HepG2 (cell line): ENCODE measurements at regions not wholly inside any gene's neighbourhood (a gene's known extent, or its start where the extent isn't known, plus 50 kb on each side); places are given as distances from the start of the nearest gene placed in this dataset.

ENCODE experiments used
- ATAC-seq: fragments of 200-7000 bp; cut with Tn5 transposase; 3 replicates; pipeline ENCODE4 v1.9.1; 2020; ENCODE audit warnings: mild to moderate bottlenecking, moderate library complexity
- BruUV-seq: library from RNA; stranded (reverse); fragments of 400-500 nt; replicated peaks from 2 replicates; lab custom pipeline; 2021; lab: Mats Ljungman, UMichigan
- CTCF ChIA-PET: fragments of 300-600 bp; formaldehyde crosslinking; extraction: SDS; loops from one replicate; lab custom pipeline; 2021; ENCODE audit warnings: low total read pairs, inconsistent platforms, low intra/inter-chr PET ratio; lab: Yijun Ruan, JAX
- POLR2A ChIA-PET: fragments of 350-600 bp; sonication (Branson Sonifier 250); formaldehyde crosslinking; loops from one replicate; lab custom pipeline; 2020; ENCODE audit warnings: antibody characterized with exemption, inconsistent platforms; lab: Yijun Ruan, JAX
- DNase-seq: peaks from one replicate; pipeline ENCODE4 v3.0.0-alpha.2; 2015; ENCODE audit warnings: low spot score
- FAIRE-seq: peaks from 3 replicates; lab custom pipeline; 2011; peaks lifted over from hg19 to GRCh38; lab: Jason Lieb, UNC
- H2AFZ ChIP-seq: one replicate; pipeline ENCODE4 v1.6.1; 2011; ENCODE audit warnings: low read length, inconsistent platforms
- H3K27ac ChIP-seq: fragments of 300-600 bp; 3 replicates; pipeline ENCODE4 v1.8.0; 2011; ENCODE audit warnings: mixed run types, mild to moderate bottlenecking, mixed read lengths, low read length, inconsistent platforms; ENCODE audit not compliant: insufficient read depth; ENCODE audit errors: extremely low read length
- H3K27me3 ChIP-seq, 2 experiments: fragments of 200-600 bp in 1 of 2; 2 replicates in 1 of 2; 3 replicates in 1 of 2; pipeline versions ENCODE4 v1.6.0 to v1.8.0; 2011; ENCODE audit warnings: low read length in 2 of 2, mild to moderate bottlenecking in 2 of 2, moderate library complexity in 2 of 2, inconsistent platforms in 1 of 2; ENCODE audit not compliant: insufficient read depth in 2 of 2, control insufficient read depth in 1 of 2
- H3K36me3 ChIP-seq, 2 experiments: fragments of 200-600 bp in 1 of 2; replicated peaks in 1 of 2; 2 replicates in 1 of 2; 3 replicates in 1 of 2; pipeline versions ENCODE4 v1.5.1 to v1.8.0; 2011; ENCODE audit warnings: low read length in 2 of 2, inconsistent platforms in 1 of 2; ENCODE audit not compliant: insufficient read depth in 2 of 2, control insufficient read depth in 1 of 2
- H3K4me1 ChIP-seq: 2 replicates; pipeline ENCODE4 v1.5.1; 2012; ENCODE audit warnings: low read length, inconsistent platforms; ENCODE audit not compliant: insufficient read depth
- H3K4me2 ChIP-seq: 2 replicates; pipeline ENCODE4 v1.6.0; 2011; ENCODE audit warnings: low read depth, low read length, inconsistent platforms
- H3K4me3 ChIP-seq, 3 experiments: fragments of 200-600 bp in 1 of 3; sonication (generic), shearing (Covaris generic) in 1 of 3; replicated peaks in 1 of 3; 2 replicates each; pipeline ENCODE4 v1.5.1; 2011 to 2016; ENCODE audit warnings: low read length in 3 of 3, inconsistent platforms in 2 of 3, low read depth in 2 of 3, mild to moderate bottlenecking in 2 of 3, control low read depth in 1 of 3, mixed read lengths in 1 of 3; ENCODE audit not compliant: insufficient read depth in 1 of 3
- H3K79me2 ChIP-seq: one replicate; pipeline ENCODE4 v1.6.1; 2011; ENCODE audit warnings: low read length, inconsistent platforms; ENCODE audit not compliant: insufficient read depth
- H3K9ac ChIP-seq: 2 replicates; pipeline ENCODE4 v1.6.0; 2011; ENCODE audit warnings: mild to moderate bottlenecking, low read depth, low read length, inconsistent platforms; ENCODE audit not compliant: insufficient read depth
- H3K9me3 ChIP-seq: 2 replicates; pipeline ENCODE4 v1.5.1; 2012; ENCODE audit warnings: mild to moderate bottlenecking, low read length
- H4K20me1 ChIP-seq: 2 replicates; pipeline ENCODE4 v1.6.0; 2011; ENCODE audit warnings: inconsistent platforms, mild to moderate bottlenecking, low read length, moderate library complexity; ENCODE audit not compliant: insufficient read depth
- FOXA3 ChIP-seq: IDR thresholded peaks from 2 replicates; pipeline ENCODE4 v1.6.1; 2016; ENCODE audit warnings: missing genetic modification reagents, missing compliant biosample characterization
- HNRNPLL ChIP-seq: fragments of 200-400 bp; formaldehyde crosslinking; IDR thresholded peaks from 2 replicates; pipeline ENCODE4 v1.6.1; 2017; ENCODE audit warnings: mild to moderate bottlenecking, low read depth, low read length; ENCODE audit not compliant: poor library complexity, severe bottlenecking
- KDM5A ChIP-seq: fragments of 200-600 bp; sonication (generic); IDR thresholded peaks from 2 replicates; pipeline ENCODE4 v1.7.0; 2018; ENCODE audit warnings: antibody characterized with exemption, mild to moderate bottlenecking, low read length, borderline replicate concordance
- LCORL ChIP-seq, 2 experiments: fragments of 450-650 bp in 1 of 2; sonication (generic) in 1 of 2; formaldehyde crosslinking in 1 of 2; IDR thresholded peaks; 2 replicates each; pipeline versions ENCODE4 v1.5.0 to v1.6.1; 2017 to 2020; ENCODE audit warnings: antibody characterized with exemption in 1 of 2, missing genetic modification reagents in 1 of 2
- MED1 ChIP-seq: sonication (generic); formaldehyde crosslinking; IDR thresholded peaks from 2 replicates; pipeline ENCODE4 v1.4.0; 2020; ENCODE audit warnings: missing genetic modification reagents
- NFIC ChIP-seq: IDR thresholded peaks from 2 replicates; pipeline ENCODE4 v1.6.1; 2012; ENCODE audit warnings: mild to moderate bottlenecking, low read length, inconsistent platforms
- PBX3 ChIP-seq: sonication (generic); formaldehyde crosslinking; IDR thresholded peaks from 2 replicates; pipeline ENCODE4 v1.8.1; 2023; ENCODE audit warnings: missing genetic modification reagents, inconsistent platforms, borderline replicate concordance
- RCOR2 ChIP-seq: IDR thresholded peaks from 2 replicates; pipeline ENCODE4 v1.6.1; 2016; ENCODE audit warnings: missing biosample characterization, missing genetic modification reagents
- SNAPC2 ChIP-seq: sonication (generic); formaldehyde crosslinking; IDR thresholded peaks from 2 replicates; pipeline ENCODE4 v1.8.1; 2022; ENCODE audit warnings: mild to moderate bottlenecking, missing genetic modification reagents
- SOX6 ChIP-seq, 2 experiments: fragments of 450-650 bp in 1 of 2; sonication (generic) in 1 of 2; formaldehyde crosslinking in 1 of 2; IDR thresholded peaks; 2 replicates each; pipeline versions ENCODE4 v1.4.0 to v1.6.1; 2017 to 2020; ENCODE audit warnings: antibody characterized with exemption in 1 of 2, mild to moderate bottlenecking in 1 of 2, missing genetic modification reagents in 1 of 2
- TBX3 ChIP-seq: fragments of 450-650 bp; IDR thresholded peaks from 2 replicates; pipeline ENCODE4 v1.6.1; 2017; ENCODE audit warnings: antibody characterized with exemption, mild to moderate bottlenecking, inconsistent platforms, borderline replicate concordance
- TFE3 ChIP-seq: IDR thresholded peaks from 2 replicates; pipeline ENCODE4 v1.6.1; 2016
- TGIF2 ChIP-seq: IDR thresholded peaks from 2 replicates; pipeline ENCODE4 v1.6.1; 2016; ENCODE audit warnings: control low read depth, missing compliant biosample characterization
- U2AF1 ChIP-seq: fragments of 200-400 bp; formaldehyde crosslinking; optimal IDR thresholded peaks from 2 replicates; pipeline ENCODE3; 2017; ENCODE audit warnings: mild to moderate bottlenecking, low read depth, low read length
- ZBTB34 ChIP-seq: sonication (generic); formaldehyde crosslinking; IDR thresholded peaks from 2 replicates; pipeline ENCODE4 v1.8.0; 2022; ENCODE audit warnings: mild to moderate bottlenecking, missing genetic modification reagents
- in situ Hi-C: cut with HindIII; loops from 2 replicates; pipeline ENCODE4 v1.10.0; 2017; ENCODE audit warnings: low pct_unique_long_range_greater_than_20kb; ENCODE audit not compliant: extremely low pct_ligation_motif_present
- intact Hi-C: fragments of 100-400 bp; cut with micrococcal nuclease; formaldehyde crosslinking; loops from one replicate; pipeline ENCODE4 v1.10.0; 2022; ENCODE audit not compliant: unreplicated experiment

- TF ChIP-seq PBX3 (CRISPR knock-in tag) = no peak
- TF ChIP-seq, all 625 proteins: peak for 0
Measured at GRCh38 chr4:136395212-136395722, 1137.0 kb downstream of the PCDH18 start (continued).

- CTCF ChIA-PET = no interaction called here
- no peak for DNase-seq
- Histone ChIP-seq H2AFZ (no peak overlapping the region), H3K27me3 (no peaks in the 10 kb centered on the region), H3K4me1 (no peaks in the 10 kb centered on the region), H3K79me2 (no peaks in the 10 kb centered on the region), H3K27ac (no peak overlapping the region), H3K4me3 (no peak overlapping the region), H3K4me2 (no peak overlapping the region), H3K36me3 (no peaks in the 10 kb centered on the region), H4K20me1 (no peaks in the 10 kb centered on the region), H3K9ac (no peak overlapping the region), H3K9me3 (no peaks in the 10 kb centered on the region)
- ATAC-seq = no peak
- in situ Hi-C loops = no loop called here
- no peak for FAIRE-seq
- intact Hi-C loops = no loop called here
- BruUV-seq = no TSS peak
- POLR2A ChIA-PET = no interaction called here
- TF ChIP-seq RCOR2 (CRISPR knock-in tag) (no peak), LCORL (IDR thresholded peaks at IDR 0.05) (no peak), LCORL (CRISPR knock-in tag; IDR thresholded peaks at IDR 0.05) (no peak), HNRNPLL (no peak), TGIF2 (CRISPR knock-in tag) (no peak), TBX3 (no peak), U2AF1 (no peak), FOXA3 (CRISPR knock-in tag) (no peak), KDM5A (no peak), ZBTB34 (no peak), TFE3 (CRISPR knock-in tag) (no peak), MED1 (no peak), NFIC (no peak), SOX6 (IDR thresholded peaks at IDR 0.05) (no peak), SOX6 (CRISPR knock-in tag; IDR thresholded peaks at IDR 0.05) (no peak), SNAPC2 (no peak)
Measured at GRCh38 chr4:136392576-136392975, 1139.7 kb downstream of the PCDH18 start.
